PFSK-1 (cell line): ENCODE measurements at regions not wholly inside any gene's neighbourhood (a gene's known extent, or its start where the extent isn't known, plus 50 kb on each side); places are given as distances from the start of the nearest gene placed in this dataset.

Source experiments
- REST ChIP-seq, 2 experiments: IDR thresholded peaks; 2 replicates each; pipeline versions ENCODE4 v1.6.1 to v1.8.0; 2011 to 2012; ENCODE audit warnings: low read depth in 2 of 2, low read length in 2 of 2, control low read depth in 1 of 2, inconsistent platforms in 1 of 2, mild to moderate bottlenecking in 1 of 2, moderate library complexity in 1 of 2; ENCODE audit not compliant: insufficient read depth in 1 of 2
- SIN3A ChIP-seq: IDR thresholded peaks from 2 replicates; pipeline ENCODE4 v1.6.1; 2012; ENCODE audit warnings: mild to moderate bottlenecking, low read length, moderate library complexity, borderline replicate concordance; ENCODE audit not compliant: insufficient read depth
- TAF1 ChIP-seq: IDR thresholded peaks from 2 replicates; pipeline ENCODE4 v1.6.1; 2012; ENCODE audit warnings: low read length, control low read depth, borderline replicate concordance; ENCODE audit not compliant: insufficient read depth

DNA sequence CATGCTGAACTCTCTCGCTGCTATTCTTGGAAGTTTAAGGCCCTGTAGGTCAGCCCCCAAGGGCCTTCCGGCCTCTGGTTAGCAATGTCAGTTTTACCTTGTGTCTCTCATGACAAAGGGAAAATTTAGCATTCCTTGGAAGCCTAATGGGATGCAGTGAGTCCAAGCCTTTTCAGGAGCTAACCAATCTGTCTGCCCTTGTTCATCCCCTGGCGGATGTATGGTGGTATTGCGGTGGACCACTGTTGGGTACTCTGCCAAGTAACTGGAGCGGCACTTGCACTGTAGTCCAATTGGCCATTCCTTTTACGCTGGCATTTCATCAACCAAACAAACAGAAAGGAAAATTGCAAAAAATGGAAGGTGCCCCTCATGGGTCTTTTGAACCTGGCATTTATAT lies 318.4 kb upstream of the NMUR2 start:
- TF ChIP-seq REST (IDR thresholded peaks at IDR 0.05; ENCODE audit: insufficient read depth in 1 of 2, low read depth in 2 of 2, low read length in 2 of 2) = no peak
- TF ChIP-seq TAF1 = no peak
- TF ChIP-seq SIN3A = no peak
